Tibial artery (tissue), 4 donors: ENCODE measurements at regions not wholly inside any gene's neighbourhood (a gene's known extent, or its start where the extent isn't known, plus 50 kb on each side); places are given as distances from the start of the nearest gene placed in this dataset.

Experiments used
- DNase-seq, 2 donors: peaks; one replicate each; pipeline ENCODE4 v3.0.0-alpha.2; 2019
- H3K27ac ChIP-seq, 2 donors: fragments of 200-600 bp; sonication (generic) in 1 of 2; 1 replicate in 1 of 2; 2 replicates in 1 of 2; pipeline ENCODE4 v1.5.1; 2018 to 2019; ENCODE audit warnings: mild to moderate bottlenecking in 1 of 2
- H3K27me3 ChIP-seq, 2 donors: fragments of 200-600 bp; sonication (generic) in 1 of 2; one replicate each; pipeline versions ENCODE4 v1.5.1 to v1.6.0; 2016 to 2019
- H3K36me3 ChIP-seq, 3 donors: fragments of 200-600 bp; sonication (generic) in 2 of 3; one replicate each; pipeline ENCODE4 v1.5.1; 2016 to 2019; ENCODE audit warnings: mild to moderate bottlenecking in 2 of 3
- H3K4me1 ChIP-seq, 4 donors: fragments of 200-600 bp; sonication (generic) in 2 of 4; 1 replicate in 3 of 4; 2 replicates in 1 of 4; pipeline ENCODE4 v1.5.1; 2016 to 2019
- H3K4me3 ChIP-seq, 2 donors: fragments of 200-600 bp; sonication (generic) in 1 of 2; 1 replicate in 1 of 2; 2 replicates in 1 of 2; pipeline ENCODE4 v1.5.1; 2018 to 2019; ENCODE audit warnings: mild to moderate bottlenecking in 2 of 2
- H3K9me3 ChIP-seq, 3 donors: fragments of 200-600 bp; sonication (generic) in 1 of 3; one replicate each; pipeline ENCODE4 v1.5.1; 2016 to 2019
- intact Hi-C: fragments of 100-400 bp; cut with DNase I; formaldehyde crosslinking; loops from one replicate; pipeline ENCODE4 v1.15.0; 2023; ENCODE audit warnings: low total_unique reads
- TF ChIP-seq, protein P1 (sequence below), 2 experiments: fragments of 200-600 bp in 1 of 2; fragments of 450-650 bp in 1 of 2; IDR thresholded peaks; one replicate each; pipeline ENCODE4 v1.5.1; 2017 to 2019; ENCODE audit warnings: antibody characterized with exemption in 2 of 2, mild to moderate bottlenecking in 1 of 2, moderate library complexity in 1 of 2

DNA sequence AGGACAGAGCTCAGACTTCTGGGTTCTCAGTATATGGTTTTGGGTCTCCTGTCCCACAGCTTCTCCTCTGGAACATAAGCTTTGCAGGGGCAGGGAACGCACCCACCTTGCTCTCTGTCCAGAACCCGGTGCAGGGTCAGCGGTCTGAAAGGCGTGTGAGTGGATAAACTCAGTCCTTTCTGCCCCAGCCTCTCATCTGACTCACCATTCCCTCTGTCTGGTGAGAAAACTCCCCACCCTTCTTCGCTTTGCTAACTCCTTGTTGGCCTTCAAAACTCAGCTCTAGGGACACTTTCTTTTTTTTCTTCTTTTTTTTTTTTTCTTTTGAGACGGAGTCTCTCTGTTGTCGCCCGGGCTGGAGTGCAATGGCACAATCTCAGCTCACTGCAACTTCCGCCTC is 68.9 kb upstream of the NUP50 start:
- peaks cover 0 to 35% of the 10 kb centered on the region in 2 donors for H3K27me3 ChIP-seq
- TF ChIP-seq, protein P1, sequence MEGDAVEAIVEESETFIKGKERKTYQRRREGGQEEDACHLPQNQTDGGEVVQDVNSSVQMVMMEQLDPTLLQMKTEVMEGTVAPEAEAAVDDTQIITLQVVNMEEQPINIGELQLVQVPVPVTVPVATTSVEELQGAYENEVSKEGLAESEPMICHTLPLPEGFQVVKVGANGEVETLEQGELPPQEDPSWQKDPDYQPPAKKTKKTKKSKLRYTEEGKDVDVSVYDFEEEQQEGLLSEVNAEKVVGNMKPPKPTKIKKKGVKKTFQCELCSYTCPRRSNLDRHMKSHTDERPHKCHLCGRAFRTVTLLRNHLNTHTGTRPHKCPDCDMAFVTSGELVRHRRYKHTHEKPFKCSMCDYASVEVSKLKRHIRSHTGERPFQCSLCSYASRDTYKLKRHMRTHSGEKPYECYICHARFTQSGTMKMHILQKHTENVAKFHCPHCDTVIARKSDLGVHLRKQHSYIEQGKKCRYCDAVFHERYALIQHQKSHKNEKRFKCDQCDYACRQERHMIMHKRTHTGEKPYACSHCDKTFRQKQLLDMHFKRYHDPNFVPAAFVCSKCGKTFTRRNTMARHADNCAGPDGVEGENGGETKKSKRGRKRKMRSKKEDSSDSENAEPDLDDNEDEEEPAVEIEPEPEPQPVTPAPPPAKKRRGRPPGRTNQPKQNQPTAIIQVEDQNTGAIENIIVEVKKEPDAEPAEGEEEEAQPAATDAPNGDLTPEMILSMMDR (IDR thresholded peaks at IDR 0.05): no peak
- no peaks in the 10 kb centered on the region for H3K4me1 ChIP-seq
- peaks cover 0 to 15% (median 4%) of the 10 kb centered on the region in 3 donors for H3K9me3 ChIP-seq
- intact Hi-C loops: no loop called here
- no peak for DNase-seq
- H3K4me3 ChIP-seq: no peak overlapping the region
- H3K27ac ChIP-seq: no peak overlapping the region
- H3K36me3 ChIP-seq: no peaks in the 10 kb centered on the region

DNA sequence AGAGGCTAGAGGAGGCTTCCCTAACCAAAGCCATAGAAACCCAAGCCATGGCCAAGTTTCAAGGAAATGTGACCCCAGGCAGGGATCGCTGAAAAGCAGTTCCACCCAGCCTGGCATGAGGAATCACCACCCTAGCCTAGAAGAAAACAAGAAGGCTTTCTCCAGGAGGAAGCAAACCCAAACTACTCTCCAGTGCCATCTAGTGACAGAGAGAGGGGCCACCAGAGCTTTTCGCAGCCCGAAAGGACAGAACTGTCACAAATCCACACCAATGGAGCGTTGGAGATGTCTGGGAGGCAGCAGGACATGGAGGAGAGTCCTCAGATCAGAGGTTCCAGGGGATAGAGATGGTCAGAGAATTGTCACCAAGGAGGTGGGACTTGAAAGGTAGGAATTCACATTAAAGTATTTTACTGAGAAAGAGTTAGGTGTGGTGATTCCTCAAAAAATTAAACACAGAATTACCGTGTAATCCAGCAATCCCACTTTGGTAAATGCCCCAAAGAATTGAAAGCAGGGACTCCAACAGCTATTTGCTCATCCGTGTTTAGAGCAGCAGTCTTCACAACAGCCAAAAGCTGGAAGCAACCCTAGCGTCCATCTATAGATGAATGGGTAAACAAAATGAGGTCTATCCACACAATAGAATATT is 67.3 kb upstream of the NUP50 start:
- DNase-seq: peak in 1 of 2 donors; percentile 47
- peaks cover 0 to 15% (median 4%) of the 10 kb centered on the region in 3 donors for H3K9me3 ChIP-seq
- TF ChIP-seq, protein P1 (IDR thresholded peaks at IDR 0.05): peak; percentile 45 to 58
- H3K27ac ChIP-seq: no peak overlapping the region
- H3K36me3 ChIP-seq: no peaks in the 10 kb centered on the region
- no peak overlapping the region for H3K4me3 ChIP-seq
- intact Hi-C loops: no loop called here
- H3K4me1 ChIP-seq: no peaks in the 10 kb centered on the region
- peaks cover 0 to 48% of the 10 kb centered on the region in 2 donors for H3K27me3 ChIP-seq

DNA sequence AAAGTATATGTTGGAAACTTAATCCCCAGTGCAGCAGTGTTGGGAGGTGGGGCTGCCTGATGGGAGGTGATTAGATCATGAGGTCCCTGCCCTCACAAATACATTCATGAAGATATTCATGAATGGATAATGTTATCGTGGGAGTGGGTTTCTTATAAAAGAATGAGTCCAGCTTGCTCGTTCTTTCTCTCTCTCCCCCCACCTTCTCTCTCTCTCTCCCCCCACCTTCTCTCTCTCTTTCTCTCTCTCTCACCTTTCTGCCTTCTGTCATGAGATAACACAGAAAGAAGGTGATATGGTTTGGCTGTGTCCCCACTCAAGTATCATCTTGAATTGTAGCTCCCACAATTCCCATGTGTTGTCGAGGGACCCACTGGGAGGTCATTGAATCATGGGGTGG is 66.7 kb upstream of the NUP50 start:
- Histone ChIP-seq H3K4me3 (no peak overlapping the region), H3K9me3 (peaks cover 0 to 12% (median 4%) of the 10 kb centered on the region in 3 donors), H3K27me3 (peaks cover 0 to 52% of the 10 kb centered on the region in 2 donors), H3K4me1 (no peaks in the 10 kb centered on the region), H3K36me3 (no peaks in the 10 kb centered on the region), H3K27ac (no peak overlapping the region)
- DNase-seq: no peak
- TF ChIP-seq, protein P1 (IDR thresholded peaks at IDR 0.05): no peak
- intact Hi-C loops: no loop called here

DNA sequence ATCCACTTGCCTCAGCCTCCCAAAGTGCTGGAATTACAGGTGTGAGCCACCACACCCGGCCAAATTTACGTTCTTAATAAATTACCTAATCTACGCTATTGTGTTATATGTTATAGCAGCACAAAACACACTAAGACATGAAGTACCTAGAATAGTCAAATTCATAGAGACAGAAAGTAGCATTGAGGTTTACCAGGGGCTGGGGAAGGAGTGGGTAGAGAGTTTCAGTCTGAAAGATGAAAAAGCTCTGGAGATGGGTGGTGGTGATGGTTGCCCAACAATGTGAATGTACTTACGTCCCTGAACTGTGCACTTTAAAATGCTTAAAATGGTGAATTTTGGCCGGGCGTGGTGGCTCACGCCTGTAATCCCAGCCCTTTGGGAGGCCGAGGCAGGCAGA is 65.7 kb upstream of the NUP50 start:
- peaks cover 0 to 55% of the 10 kb centered on the region in 2 donors for H3K27me3 ChIP-seq
- H3K4me3 ChIP-seq: no peak overlapping the region
- DNase-seq: no peak
- H3K36me3 ChIP-seq: no peaks in the 10 kb centered on the region
- intact Hi-C loops: no loop called here
- no peaks in the 10 kb centered on the region for H3K4me1 ChIP-seq
- no peak overlapping the region for H3K27ac ChIP-seq
- H3K9me3 ChIP-seq: peaks cover 0 to 4% (median 2%) of the 10 kb centered on the region in 3 donors
- TF ChIP-seq, protein P1 (IDR thresholded peaks at IDR 0.05): no peak

DNA sequence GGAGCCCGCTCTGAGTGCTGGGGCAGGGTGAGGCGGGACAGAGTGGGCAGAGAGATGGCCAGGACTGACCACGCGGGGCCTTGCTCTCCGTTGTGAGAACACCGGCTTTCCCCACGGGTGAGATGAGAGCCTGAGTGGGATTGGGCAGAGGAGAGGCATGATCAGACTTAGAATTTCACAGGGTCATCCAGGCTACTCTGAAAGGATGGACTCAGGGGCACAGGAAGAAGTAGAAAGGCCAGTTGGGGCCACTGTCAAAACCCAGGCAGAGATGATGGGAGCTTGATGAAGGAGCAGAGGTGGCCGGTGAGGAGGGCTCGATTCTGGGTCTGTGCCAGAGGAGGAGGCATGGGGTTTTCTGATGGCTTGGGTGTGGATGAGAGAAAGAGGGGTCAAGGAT is 63.8 kb upstream of the NUP50 start:
- no peak for DNase-seq
- TF ChIP-seq, protein P1 (IDR thresholded peaks at IDR 0.05): no peak
- H3K36me3 ChIP-seq: no peaks in the 10 kb centered on the region
- intact Hi-C loops: no loop called here
- no peaks in the 10 kb centered on the region for H3K4me1 ChIP-seq
- H3K27me3 ChIP-seq: peaks cover 0 to 50% of the 10 kb centered on the region in 2 donors
- H3K9me3 ChIP-seq: no peaks in the 10 kb centered on the region
- H3K4me3 ChIP-seq: no peak overlapping the region
- no peak overlapping the region for H3K27ac ChIP-seq
